ENCODE measurements at regions not wholly inside any gene's neighbourhood (a gene's known extent, or its start where the extent isn't known, plus 50 kb on each side); places are given as distances from the start of the nearest gene placed in this dataset.

DNA sequence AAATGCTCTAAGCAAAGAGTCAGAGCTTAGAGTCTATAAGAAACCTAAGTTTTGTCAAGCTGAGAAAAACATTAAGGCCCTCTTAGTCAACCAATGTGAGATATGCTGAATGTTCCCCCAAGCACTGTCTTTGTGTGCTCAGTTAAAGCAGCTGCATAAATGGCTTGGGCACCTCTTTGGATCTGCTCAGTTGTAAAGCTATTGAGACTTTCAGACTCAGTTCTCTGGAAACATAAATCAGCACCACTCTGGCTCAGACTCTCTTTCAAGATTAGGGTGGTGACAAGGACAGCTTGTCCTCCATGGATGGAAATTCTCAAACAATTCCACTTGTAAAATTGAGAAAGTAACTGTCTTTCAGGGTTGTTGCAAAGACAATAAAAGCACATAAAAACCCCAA lies 807.9 kb downstream of the PRELID2 start:
- DNase-seq (no peak), ATAC-seq (ENCODE audit: insufficient read depth, low read depth) (no peak)
- no peak for TF ChIP-seq EZH2 (IDR thresholded peaks at IDR 0.05; ENCODE audit: borderline replicate concordance, low read depth, low read length, severe bottlenecking)
- TF ChIP-seq, protein P1, sequence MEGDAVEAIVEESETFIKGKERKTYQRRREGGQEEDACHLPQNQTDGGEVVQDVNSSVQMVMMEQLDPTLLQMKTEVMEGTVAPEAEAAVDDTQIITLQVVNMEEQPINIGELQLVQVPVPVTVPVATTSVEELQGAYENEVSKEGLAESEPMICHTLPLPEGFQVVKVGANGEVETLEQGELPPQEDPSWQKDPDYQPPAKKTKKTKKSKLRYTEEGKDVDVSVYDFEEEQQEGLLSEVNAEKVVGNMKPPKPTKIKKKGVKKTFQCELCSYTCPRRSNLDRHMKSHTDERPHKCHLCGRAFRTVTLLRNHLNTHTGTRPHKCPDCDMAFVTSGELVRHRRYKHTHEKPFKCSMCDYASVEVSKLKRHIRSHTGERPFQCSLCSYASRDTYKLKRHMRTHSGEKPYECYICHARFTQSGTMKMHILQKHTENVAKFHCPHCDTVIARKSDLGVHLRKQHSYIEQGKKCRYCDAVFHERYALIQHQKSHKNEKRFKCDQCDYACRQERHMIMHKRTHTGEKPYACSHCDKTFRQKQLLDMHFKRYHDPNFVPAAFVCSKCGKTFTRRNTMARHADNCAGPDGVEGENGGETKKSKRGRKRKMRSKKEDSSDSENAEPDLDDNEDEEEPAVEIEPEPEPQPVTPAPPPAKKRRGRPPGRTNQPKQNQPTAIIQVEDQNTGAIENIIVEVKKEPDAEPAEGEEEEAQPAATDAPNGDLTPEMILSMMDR (IDR thresholded peaks at IDR 0.05; ENCODE audit: borderline replicate concordance, extremely low read depth, low read length, poor library complexity, severe bottlenecking) = no peak
- Histone ChIP-seq H3K4me2 (ENCODE audit: insufficient read depth, low read length) (no peak overlapping the region), H3K4me1 (ENCODE audit: insufficient read depth, low read length) (no peaks in the 10 kb centered on the region), H3K36me3 (ENCODE audit: insufficient read depth, low read length) (no peaks in the 10 kb centered on the region), H2AFZ (ENCODE audit: low read depth, low read length) (no peak overlapping the region), H4K20me1 (ENCODE audit: insufficient read depth, low read length) (no peaks in the 10 kb centered on the region), H3K27me3 (ENCODE audit: insufficient read depth, low read length, poor library complexity) (no peaks in the 10 kb centered on the region), H3K27ac (ENCODE audit: low read length) (no peak overlapping the region), H3K4me3 (ENCODE audit: low read depth in 1 of 2, low read length in 2 of 2) (no peak overlapping the region), H3K79me2 (ENCODE audit: insufficient read depth, low read length) (no peaks in the 10 kb centered on the region), H3K9ac (ENCODE audit: low read depth, low read length) (no peak overlapping the region), H3K9me3 (ENCODE audit: insufficient read depth, low read length, severe bottlenecking) (no peaks in the 10 kb centered on the region)

DNA sequence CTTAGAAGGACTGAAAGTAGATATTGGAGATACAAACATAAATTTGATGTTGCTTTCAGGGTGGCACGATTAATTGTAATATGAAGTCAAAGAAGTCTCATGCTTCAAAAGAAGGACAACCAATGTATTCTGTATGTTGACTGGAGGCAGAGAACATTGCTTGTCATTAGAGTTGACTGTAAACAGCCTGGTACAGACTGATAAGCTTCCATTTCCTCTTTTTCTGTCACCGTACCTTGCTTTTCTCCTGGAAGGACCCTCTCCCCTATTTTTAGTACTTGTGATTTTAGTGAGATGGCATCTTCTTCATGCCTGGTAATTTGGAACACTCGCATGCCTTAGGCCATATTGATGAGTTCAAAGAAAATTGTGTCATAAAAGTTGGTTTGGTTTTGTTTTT lies 809.4 kb downstream of the PRELID2 start:
- H3K27me3 ChIP-seq (ENCODE audit: insufficient read depth, low read length, poor library complexity) = no peaks in the 10 kb centered on the region
- no peak overlapping the region for H3K27ac ChIP-seq (ENCODE audit: low read length)
- no peaks in the 10 kb centered on the region for H3K79me2 ChIP-seq (ENCODE audit: insufficient read depth, low read length)
- DNase-seq = no peak
- TF ChIP-seq, protein P1 (IDR thresholded peaks at IDR 0.05; ENCODE audit: borderline replicate concordance, extremely low read depth, low read length, poor library complexity, severe bottlenecking) = no peak
- no peak for TF ChIP-seq EZH2 (IDR thresholded peaks at IDR 0.05; ENCODE audit: borderline replicate concordance, low read depth, low read length, severe bottlenecking)
- H2AFZ ChIP-seq (ENCODE audit: low read depth, low read length) = no peak overlapping the region
- no peak overlapping the region for H3K4me2 ChIP-seq (ENCODE audit: insufficient read depth, low read length)
- no peaks in the 10 kb centered on the region for H3K36me3 ChIP-seq (ENCODE audit: insufficient read depth, low read length)
- no peak overlapping the region for H3K4me3 ChIP-seq (ENCODE audit: low read depth in 1 of 2, low read length in 2 of 2)
- H4K20me1 ChIP-seq (ENCODE audit: insufficient read depth, low read length) = no peaks in the 10 kb centered on the region
- H3K9ac ChIP-seq (ENCODE audit: low read depth, low read length) = no peak overlapping the region
- no peaks in the 10 kb centered on the region for H3K9me3 ChIP-seq (ENCODE audit: insufficient read depth, low read length, severe bottlenecking)
- no peak for ATAC-seq (ENCODE audit: insufficient read depth, low read depth)
- no peaks in the 10 kb centered on the region for H3K4me1 ChIP-seq (ENCODE audit: insufficient read depth, low read length)

DNA sequence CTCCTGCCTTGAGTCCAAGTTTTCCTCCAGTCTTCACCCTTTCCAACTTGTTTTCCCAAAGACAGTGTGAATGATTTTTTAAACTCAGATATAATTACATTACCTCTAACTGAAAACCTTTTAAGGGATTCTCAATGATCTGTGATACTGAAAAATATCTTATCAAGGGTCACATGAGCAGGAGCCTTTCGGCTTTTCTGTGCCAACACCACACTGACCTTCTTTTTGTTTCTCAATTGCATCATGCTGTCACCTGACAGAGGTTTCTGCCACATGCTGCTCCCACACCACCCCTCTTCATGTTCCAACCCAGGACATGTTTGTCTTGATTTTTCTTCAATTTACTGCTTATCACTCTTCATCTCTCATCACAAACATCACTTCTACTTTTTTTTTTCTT lies 820.0 kb downstream of the PRELID2 start:
- no peak for ATAC-seq (ENCODE audit: insufficient read depth, low read depth)
- Histone ChIP-seq H3K4me2 (ENCODE audit: insufficient read depth, low read length) (no peak overlapping the region), H3K4me3 (ENCODE audit: low read depth in 1 of 2, low read length in 2 of 2) (no peak overlapping the region), H2AFZ (ENCODE audit: low read depth, low read length) (no peak overlapping the region), H3K36me3 (ENCODE audit: insufficient read depth, low read length) (no peaks in the 10 kb centered on the region), H4K20me1 (ENCODE audit: insufficient read depth, low read length) (no peaks in the 10 kb centered on the region), H3K27ac (ENCODE audit: low read length) (no peak overlapping the region), H3K9me3 (ENCODE audit: insufficient read depth, low read length, severe bottlenecking) (no peaks in the 10 kb centered on the region), H3K79me2 (ENCODE audit: insufficient read depth, low read length) (no peaks in the 10 kb centered on the region), H3K27me3 (ENCODE audit: insufficient read depth, low read length, poor library complexity) (peaks cover 2% of the 10 kb centered on the region), H3K4me1 (ENCODE audit: insufficient read depth, low read length) (no peaks in the 10 kb centered on the region), H3K9ac (ENCODE audit: low read depth, low read length) (no peak overlapping the region)
- no peak for TF ChIP-seq EZH2 (IDR thresholded peaks at IDR 0.05; ENCODE audit: borderline replicate concordance, low read depth, low read length, severe bottlenecking)
- TF ChIP-seq, protein P1 (IDR thresholded peaks at IDR 0.05; ENCODE audit: borderline replicate concordance, extremely low read depth, low read length, poor library complexity, severe bottlenecking) = no peak
- DNase-seq = no peak

DNA sequence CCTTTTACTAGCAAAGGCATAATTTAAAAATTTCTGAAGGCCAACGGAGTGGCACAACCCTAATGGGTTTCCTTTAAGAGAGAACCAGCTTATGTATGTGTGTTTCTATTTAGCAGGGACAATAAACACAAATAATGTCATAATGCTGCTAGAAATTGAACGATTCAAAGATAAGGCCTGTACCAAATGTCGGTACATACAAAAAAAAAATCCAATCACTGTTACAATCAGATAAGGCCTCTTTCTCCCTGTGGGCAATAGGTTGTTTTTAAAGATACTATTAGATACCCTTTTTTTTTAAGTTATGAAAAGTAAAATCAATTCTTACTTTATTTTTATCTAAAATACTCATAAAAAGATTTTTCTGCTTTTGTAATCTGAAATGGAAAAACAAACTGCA lies 821.0 kb downstream of the PRELID2 start:
- Histone ChIP-seq H3K9me3 (ENCODE audit: insufficient read depth, low read length, severe bottlenecking) (no peaks in the 10 kb centered on the region), H3K79me2 (ENCODE audit: insufficient read depth, low read length) (no peaks in the 10 kb centered on the region), H3K4me3 (ENCODE audit: low read depth in 1 of 2, low read length in 2 of 2) (no peak overlapping the region), H3K4me2 (ENCODE audit: insufficient read depth, low read length) (no peak overlapping the region), H2AFZ (ENCODE audit: low read depth, low read length) (no peak overlapping the region), H3K36me3 (ENCODE audit: insufficient read depth, low read length) (no peaks in the 10 kb centered on the region), H3K27ac (ENCODE audit: low read length) (no peak overlapping the region), H3K4me1 (ENCODE audit: insufficient read depth, low read length) (no peaks in the 10 kb centered on the region), H4K20me1 (ENCODE audit: insufficient read depth, low read length) (no peaks in the 10 kb centered on the region), H3K27me3 (ENCODE audit: insufficient read depth, low read length, poor library complexity) (peaks cover 2% of the 10 kb centered on the region), H3K9ac (ENCODE audit: low read depth, low read length) (no peak overlapping the region)
- DNase-seq (no peak), ATAC-seq (ENCODE audit: insufficient read depth, low read depth) (no peak)
- no peak for TF ChIP-seq EZH2 (IDR thresholded peaks at IDR 0.05; ENCODE audit: borderline replicate concordance, low read depth, low read length, severe bottlenecking)
- TF ChIP-seq, protein P1 (IDR thresholded peaks at IDR 0.05; ENCODE audit: borderline replicate concordance, extremely low read depth, low read length, poor library complexity, severe bottlenecking) = no peak
